Neural progenitor cell (in vitro differentiated cells): ENCODE measurements at regions not wholly inside any gene's neighbourhood (a gene's known extent, or its start where the extent isn't known, plus 50 kb on each side); places are given as distances from the start of the nearest gene placed in this dataset.

Experiments used
- DNase-seq: peaks from one replicate; pipeline ENCODE4 v3.0.0-alpha.2; 2016; ENCODE audit warnings: low spot score
- H2AFZ ChIP-seq: fragments of 200-600 bp; sonication (generic); replicated peaks from 2 replicates; pipeline ENCODE4 v1.6.1; 2016; ENCODE audit warnings: antibody characterized with exemption
- H3F3A ChIP-seq: fragments of 200-600 bp; sonication (generic); 2 replicates; pipeline ENCODE4 v1.6.1; 2016; ENCODE audit warnings: antibody characterized with exemption, low read depth
- H3K27ac ChIP-seq: fragments of 200-600 bp; sonication (generic); 2 replicates; pipeline ENCODE4 v1.5.1; 2016; ENCODE audit warnings: mild to moderate bottlenecking
- H3K27me3 ChIP-seq: fragments of 200-600 bp; sonication (generic); 2 replicates; pipeline ENCODE4 v1.6.1; 2016; ENCODE audit warnings: mild to moderate bottlenecking, moderate library complexity
- H3K36me3 ChIP-seq: fragments of 200-600 bp; sonication (generic); 2 replicates; pipeline ENCODE4 v1.5.1; 2016
- H3K4me1 ChIP-seq: fragments of 200-600 bp; sonication (generic); 2 replicates; pipeline ENCODE4 v1.6.1; 2016; ENCODE audit warnings: mixed run types
- H3K4me2 ChIP-seq: fragments of 200-600 bp; sonication (generic); 2 replicates; pipeline ENCODE4 v1.6.1; 2016
- H3K4me3 ChIP-seq: fragments of 200-600 bp; sonication (generic); 2 replicates; pipeline ENCODE4 v1.5.1; 2016
- H3K79me2 ChIP-seq: fragments of 200-600 bp; sonication (generic); 2 replicates; pipeline ENCODE4 v1.6.1; 2016; ENCODE audit warnings: low read depth
- H3K9ac ChIP-seq: fragments of 200-600 bp; sonication (generic); 2 replicates; pipeline ENCODE4 v1.6.1; 2016
- H3K9me3 ChIP-seq: fragments of 200-600 bp; sonication (generic); 2 replicates; pipeline ENCODE4 v1.5.1; 2016; ENCODE audit warnings: low read depth
- H4K20me1 ChIP-seq: fragments of 200-600 bp; sonication (generic); 2 replicates; pipeline ENCODE4 v1.6.1; 2016; ENCODE audit warnings: low read depth
- H3K27ac Mint-ChIP-seq: 3 replicates; pipeline ENCODE4 v1.8.0; 2021; ENCODE audit warnings: mixed read lengths
- H3K27me3 Mint-ChIP-seq: 2 replicates; pipeline ENCODE4 v1.8.0; 2022; ENCODE audit warnings: low read depth, mild to moderate bottlenecking, inconsistent platforms, moderate library complexity, mixed read lengths; ENCODE audit not compliant: insufficient read depth
- H3K36me3 Mint-ChIP-seq: 3 replicates; pipeline ENCODE4 v1.8.0; 2021; ENCODE audit warnings: mixed read lengths
- H3K4me1 Mint-ChIP-seq: 3 replicates; pipeline ENCODE4 v1.8.0; 2021; ENCODE audit warnings: mixed read lengths
- H3K4me3 Mint-ChIP-seq: 3 replicates; pipeline ENCODE4 v1.8.0; 2021; ENCODE audit warnings: mild to moderate bottlenecking, moderate library complexity, mixed read lengths
- H3K9me3 Mint-ChIP-seq: 3 replicates; pipeline ENCODE4 v1.8.0; 2020; ENCODE audit warnings: mixed read lengths
- EZH2 ChIP-seq: fragments of 200-600 bp; sonication (generic); IDR thresholded peaks from 2 replicates; pipeline ENCODE4 v1.6.1; 2017; ENCODE audit warnings: antibody characterized with exemption, mild to moderate bottlenecking, moderate library complexity
- EZH2phosphoT487 ChIP-seq: fragments of 200-600 bp; sonication (generic); IDR thresholded peaks from 2 replicates; pipeline ENCODE4 v1.6.1; 2017; ENCODE audit warnings: antibody characterized with exemption
- TF ChIP-seq, protein P1 (sequence below): fragments of 200-600 bp; sonication (generic); IDR thresholded peaks from 2 replicates; pipeline ENCODE4 v1.5.1; 2017; ENCODE audit warnings: antibody characterized with exemption, mild to moderate bottlenecking

DNA sequence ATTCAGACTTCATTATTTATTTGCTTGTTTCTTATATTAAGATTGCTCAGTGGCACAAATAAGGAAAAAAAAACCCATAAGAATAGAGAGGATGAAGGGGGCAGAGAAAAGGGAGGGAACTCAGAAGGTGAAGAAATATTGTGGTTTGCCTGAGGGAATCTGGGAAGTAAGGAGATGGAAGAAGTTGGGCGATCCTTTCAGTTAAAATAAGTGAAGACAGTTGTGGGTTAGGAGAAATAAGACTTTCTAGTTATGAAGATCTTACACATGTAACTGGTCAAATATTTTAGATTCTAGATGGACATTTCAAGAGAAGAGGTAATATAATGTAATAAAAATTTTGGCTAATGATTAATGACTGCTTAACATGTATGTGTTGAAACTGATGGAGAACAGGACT lies 138.7 kb upstream of the LIMCH1 start:
- Histone ChIP-seq H3K79me2 (no peaks in the 10 kb centered on the region), H2AFZ (peak overlapping the region; percentile 93), H3K4me1 (peaks cover 12% of the 10 kb centered on the region), H3K4me2 (no peak overlapping the region), H4K20me1 (no peaks in the 10 kb centered on the region), H3K9ac (no peak overlapping the region), H3K36me3 (no peaks in the 10 kb centered on the region), H3F3A (no peaks in the 10 kb centered on the region), H3K4me3 (no peak overlapping the region), H3K27ac (no peak overlapping the region), H3K9me3 (no peaks in the 10 kb centered on the region), H3K27me3 (no peaks in the 10 kb centered on the region)
- Mint-ChIP-seq H3K4me3 (no peak overlapping the region), H3K4me1 (peaks cover 6% of the 10 kb centered on the region), H3K9me3 (peaks cover 2% of the 10 kb centered on the region), H3K36me3 (no peaks in the 10 kb centered on the region), H3K27ac (no peak overlapping the region), H3K27me3 (peaks cover 3% of the 10 kb centered on the region)
- no peak for DNase-seq
- TF ChIP-seq EZH2 (no peak), EZH2phosphoT487 (no peak)
- TF ChIP-seq, protein P1, sequence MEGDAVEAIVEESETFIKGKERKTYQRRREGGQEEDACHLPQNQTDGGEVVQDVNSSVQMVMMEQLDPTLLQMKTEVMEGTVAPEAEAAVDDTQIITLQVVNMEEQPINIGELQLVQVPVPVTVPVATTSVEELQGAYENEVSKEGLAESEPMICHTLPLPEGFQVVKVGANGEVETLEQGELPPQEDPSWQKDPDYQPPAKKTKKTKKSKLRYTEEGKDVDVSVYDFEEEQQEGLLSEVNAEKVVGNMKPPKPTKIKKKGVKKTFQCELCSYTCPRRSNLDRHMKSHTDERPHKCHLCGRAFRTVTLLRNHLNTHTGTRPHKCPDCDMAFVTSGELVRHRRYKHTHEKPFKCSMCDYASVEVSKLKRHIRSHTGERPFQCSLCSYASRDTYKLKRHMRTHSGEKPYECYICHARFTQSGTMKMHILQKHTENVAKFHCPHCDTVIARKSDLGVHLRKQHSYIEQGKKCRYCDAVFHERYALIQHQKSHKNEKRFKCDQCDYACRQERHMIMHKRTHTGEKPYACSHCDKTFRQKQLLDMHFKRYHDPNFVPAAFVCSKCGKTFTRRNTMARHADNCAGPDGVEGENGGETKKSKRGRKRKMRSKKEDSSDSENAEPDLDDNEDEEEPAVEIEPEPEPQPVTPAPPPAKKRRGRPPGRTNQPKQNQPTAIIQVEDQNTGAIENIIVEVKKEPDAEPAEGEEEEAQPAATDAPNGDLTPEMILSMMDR = no peak

DNA sequence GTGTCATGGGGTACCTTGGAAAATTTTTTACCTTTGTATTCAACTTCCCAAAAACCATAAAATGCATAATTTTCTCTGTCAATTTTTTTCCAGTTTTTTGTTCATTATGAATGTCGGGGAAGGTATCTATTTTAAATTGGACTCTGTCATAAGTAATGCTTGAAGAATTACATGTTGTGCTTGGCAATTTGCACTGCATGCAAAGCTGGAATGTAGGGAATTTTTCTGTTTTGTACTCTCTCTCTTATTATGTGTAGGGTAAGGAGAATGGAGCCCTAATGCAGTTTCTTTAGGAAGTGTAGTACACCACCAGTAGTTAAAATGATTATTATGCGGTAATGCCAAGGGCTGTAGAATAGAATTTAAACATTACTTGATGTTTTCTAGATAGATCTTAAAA lies 137.7 kb upstream of the LIMCH1 start:
- Mint-ChIP-seq H3K4me1 (peaks cover 6% of the 10 kb centered on the region), H3K9me3 (peaks cover 2% of the 10 kb centered on the region), H3K36me3 (no peaks in the 10 kb centered on the region)

DNA sequence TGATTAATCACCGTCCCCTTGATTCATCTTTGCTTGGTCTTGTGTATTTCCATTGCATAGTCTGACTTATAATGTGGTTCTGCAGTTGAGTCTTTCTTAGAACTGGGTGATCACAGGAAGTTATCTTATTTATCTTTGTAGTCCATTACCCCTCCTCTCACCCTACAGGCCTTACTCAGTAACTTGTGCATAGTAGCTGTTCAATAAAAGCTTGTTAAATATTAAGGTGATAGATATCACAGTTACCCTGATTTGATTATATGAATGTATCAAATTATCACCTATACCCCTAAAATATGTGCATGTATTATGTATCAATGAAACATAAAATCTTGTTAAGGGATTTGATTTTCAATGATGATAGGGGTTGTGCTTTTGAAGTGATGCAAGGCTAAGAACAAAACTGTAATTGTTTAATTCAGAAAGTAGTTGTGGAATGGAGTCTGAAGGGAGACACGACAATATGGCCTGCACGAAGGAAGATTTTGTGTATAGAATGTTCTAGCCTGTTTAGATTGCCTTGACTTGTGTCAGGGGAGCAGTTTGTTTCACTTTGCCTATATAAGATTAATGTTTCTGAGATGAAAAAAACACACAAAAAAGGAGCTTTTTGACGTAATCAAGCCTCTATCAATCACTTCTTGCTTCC lies 132.4 kb upstream of the LIMCH1 start:
- DNase-seq = no peak
- no peak overlapping the region for H3K4me3 ChIP-seq
- H4K20me1 ChIP-seq = no peaks in the 10 kb centered on the region
- Mint-ChIP-seq H3K4me3 (no peak overlapping the region), H3K27ac (no peak overlapping the region), H3K27me3 (peaks cover 4% of the 10 kb centered on the region), H3K9me3 (peaks cover 2% of the 10 kb centered on the region), H3K36me3 (no peaks in the 10 kb centered on the region), H3K4me1 (peaks cover 4% of the 10 kb centered on the region)
- H3K79me2 ChIP-seq = no peaks in the 10 kb centered on the region
- TF ChIP-seq EZH2phosphoT487 (no peak), EZH2 (no peak)
- TF ChIP-seq, protein P1 = no peak
- no peak overlapping the region for H3K27ac ChIP-seq
- H3K4me2 ChIP-seq = no peak overlapping the region
- no peaks in the 10 kb centered on the region for H3K9me3 ChIP-seq
- H2AFZ ChIP-seq = no peak overlapping the region
- no peaks in the 10 kb centered on the region for H3K36me3 ChIP-seq
- H3F3A ChIP-seq = peaks cover 6% of the 10 kb centered on the region
- no peak overlapping the region for H3K9ac ChIP-seq
- peaks cover 7% of the 10 kb centered on the region for H3K4me1 ChIP-seq
- H3K27me3 ChIP-seq = no peaks in the 10 kb centered on the region

More for the DNA sequence above, 137.7 kb upstream of the LIMCH1 start:
- H3K27ac ChIP-seq = no peak overlapping the region
- no peaks in the 10 kb centered on the region for H3K27me3 ChIP-seq
- no peak overlapping the region for H3K27ac Mint-ChIP-seq
- no peaks in the 10 kb centered on the region for H3K9me3 ChIP-seq
- H3F3A ChIP-seq = no peaks in the 10 kb centered on the region
- H3K36me3 ChIP-seq = no peaks in the 10 kb centered on the region
- peaks cover 3% of the 10 kb centered on the region for H3K27me3 Mint-ChIP-seq
- no peak overlapping the region for H3K9ac ChIP-seq
- no peak overlapping the region for H3K4me3 Mint-ChIP-seq
- peaks cover 12% of the 10 kb centered on the region for H3K4me1 ChIP-seq
- no peaks in the 10 kb centered on the region for H4K20me1 ChIP-seq
- H2AFZ ChIP-seq = no peak overlapping the region
- TF ChIP-seq EZH2phosphoT487 (no peak), EZH2 (no peak)
- TF ChIP-seq, protein P1 = no peak
- H3K4me3 ChIP-seq = no peak overlapping the region
- H3K4me2 ChIP-seq = no peak overlapping the region
- no peak for DNase-seq
- no peaks in the 10 kb centered on the region for H3K79me2 ChIP-seq
